H1 (cell line): ENCODE measurements at regions not wholly inside any gene's neighbourhood (a gene's known extent, or its start where the extent isn't known, plus 50 kb on each side); places are given as distances from the start of the nearest gene placed in this dataset.

Experiments
- CTCF ChIA-PET: fragments of 300-600 bp; sonication (Branson Sonifier 250); formaldehyde crosslinking; loops from one replicate; lab custom pipeline; 2021; ENCODE audit not compliant: partially characterized antibody; lab: Charles Lee
- POLR2A ChIA-PET: fragments of 300-600 bp; sonication (Branson Sonifier 250); formaldehyde crosslinking; loops from one replicate; lab custom pipeline; 2021; ENCODE audit warnings: inconsistent platforms; ENCODE audit not compliant: partially characterized antibody; lab: Charles Lee
- DNase-seq, 2 experiments: peaks; one replicate each; pipeline versions ENCODE4 v3.0.0 to v3.0.0-alpha.2; 2010 to 2022; ENCODE audit warnings: low spot score in 2 of 2, low read depth in 1 of 2, mixed read lengths in 1 of 2
- FAIRE-seq: peaks from 2 replicates; lab custom pipeline; 2011; peaks lifted over from hg19 to GRCh38; lab: Jason Lieb, UNC
- H2AFZ ChIP-seq: 2 replicates; pipeline ENCODE4 v1.8.1; 2012; ENCODE audit warnings: low read length, inconsistent platforms
- H2AK5ac ChIP-seq: 2 replicates; pipeline ENCODE4 v1.6.1; 2013; ENCODE audit warnings: low read depth, low read length
- H2BK120ac ChIP-seq: replicated peaks from 2 replicates; pipeline ENCODE3; 2013; ENCODE audit warnings: low read depth, low read length, inconsistent platforms
- H2BK12ac ChIP-seq: 2 replicates; pipeline ENCODE4 v1.6.1; 2013; ENCODE audit warnings: low read depth, low read length
- H2BK15ac ChIP-seq: 2 replicates; pipeline ENCODE4 v1.6.1; 2013; ENCODE audit warnings: low read length
- H2BK20ac ChIP-seq: 2 replicates; pipeline ENCODE4 v1.6.1; 2013; ENCODE audit warnings: low read length
- H2BK5ac ChIP-seq: 2 replicates; pipeline ENCODE4 v1.6.1; 2013; ENCODE audit warnings: low read depth, low read length
- H3K14ac ChIP-seq: 2 replicates; pipeline ENCODE4 v1.6.1; 2013; ENCODE audit warnings: inconsistent platforms; ENCODE audit not compliant: insufficient read length
- H3K18ac ChIP-seq: 2 replicates; pipeline ENCODE4 v1.6.1; 2013; ENCODE audit warnings: low read length; ENCODE audit errors: extremely low read depth
- H3K23ac ChIP-seq: 2 replicates; pipeline ENCODE4 v1.6.1; 2013; ENCODE audit warnings: inconsistent platforms; ENCODE audit not compliant: insufficient read length
- H3K23me2 ChIP-seq: 2 replicates; pipeline ENCODE4 v1.6.1; 2013; ENCODE audit warnings: low read depth, low read length
- H3K27ac ChIP-seq: 2 replicates; pipeline ENCODE4 v1.6.1; 2011; ENCODE audit warnings: low read depth, low read length, inconsistent platforms
- H3K27me3 ChIP-seq, 4 experiments: replicated peaks in 1 of 4; 1 replicate in 1 of 4; 2 replicates in 3 of 4; pipeline versions ENCODE4 v1.6.1 to v1.8.1; 2011 to 2013; ENCODE audit warnings: low read length in 3 of 4, mild to moderate bottlenecking in 3 of 4, inconsistent platforms in 2 of 4, mixed read lengths in 2 of 4, moderate library complexity in 1 of 4; ENCODE audit not compliant: control insufficient read depth in 3 of 4, insufficient read depth in 3 of 4; ENCODE audit errors: extremely low read depth in 1 of 4
- H3K36me3 ChIP-seq, 4 experiments: 2 replicates each; pipeline versions ENCODE4 v1.6.1 to v1.8.1; 2011 to 2013; ENCODE audit warnings: mild to moderate bottlenecking in 4 of 4, low read length in 3 of 4, moderate library complexity in 2 of 4, control low read depth in 1 of 4, inconsistent platforms in 1 of 4; ENCODE audit not compliant: insufficient read depth in 4 of 4, control insufficient read depth in 2 of 4
- H3K4ac ChIP-seq: replicated peaks from 2 replicates; pipeline ENCODE3; 2013; ENCODE audit warnings: low read length, low read depth, mixed read lengths, inconsistent platforms; ENCODE audit not compliant: insufficient read length
- H3K4me1 ChIP-seq, 4 experiments: replicated peaks in 1 of 4; 1 replicate in 1 of 4; 2 replicates in 3 of 4; pipeline versions ENCODE4 v1.6.1 to v1.8.1; 2011 to 2013; ENCODE audit warnings: low read length in 3 of 4, inconsistent platforms in 2 of 4, mixed read lengths in 1 of 4; ENCODE audit not compliant: insufficient read depth in 4 of 4, control insufficient read depth in 3 of 4
- H3K4me2 ChIP-seq, 2 experiments: 2 replicates each; pipeline versions ENCODE4 v1.6.1 to v1.8.1; 2011 to 2013; ENCODE audit warnings: low read depth in 2 of 2, low read length in 2 of 2, control low read depth in 1 of 2, inconsistent platforms in 1 of 2, mild to moderate bottlenecking in 1 of 2; ENCODE audit not compliant: insufficient read depth in 1 of 2
- H3K4me3 ChIP-seq, 4 experiments: fragments of 200-600, 300-600 bp in 1 of 4; sonication (generic), shearing (Covaris generic), sonication (Bioruptor Twin) in 1 of 4; 2 replicates each; pipeline versions ENCODE4 v1.5.1 to v1.8.1; 2011 to 2016; ENCODE audit warnings: low read length in 4 of 4, low read depth in 3 of 4, control low read depth in 2 of 4, inconsistent platforms in 2 of 4, mild to moderate bottlenecking in 2 of 4, mixed read lengths in 1 of 4, moderate library complexity in 1 of 4; ENCODE audit not compliant: insufficient read depth in 2 of 4; ENCODE audit errors: extremely low read depth in 1 of 4
- H3K56ac ChIP-seq: replicated peaks from 2 replicates; pipeline ENCODE3; 2013; ENCODE audit warnings: low read depth, mild to moderate bottlenecking, mixed read lengths, low read length, inconsistent platforms; ENCODE audit not compliant: insufficient read length
- H3K79me1 ChIP-seq: 2 replicates; pipeline ENCODE4 v1.6.1; 2013; ENCODE audit warnings: low read depth, low read length, control low read depth
- H3K79me2 ChIP-seq, 2 experiments: 2 replicates each; pipeline versions ENCODE4 v1.6.1 to v1.8.1; 2012 to 2013; ENCODE audit warnings: low read length in 2 of 2, mild to moderate bottlenecking in 2 of 2, inconsistent platforms in 1 of 2; ENCODE audit not compliant: insufficient read depth in 2 of 2, control insufficient read depth in 1 of 2
- H3K9ac ChIP-seq, 4 experiments: replicated peaks in 1 of 4; 1 replicate in 1 of 4; 2 replicates in 3 of 4; pipeline versions ENCODE4 v1.6.1 to v1.8.1; 2011 to 2013; ENCODE audit warnings: low read depth in 3 of 4, low read length in 3 of 4, control low read depth in 2 of 4, mild to moderate bottlenecking in 2 of 4, moderate library complexity in 2 of 4, inconsistent platforms in 1 of 4; ENCODE audit errors: extremely low read depth in 1 of 4
- H3K9me3 ChIP-seq, 2 experiments: 2 replicates each; pipeline versions ENCODE4 v1.6.1 to v1.8.1; 2012 to 2013; ENCODE audit warnings: mild to moderate bottlenecking in 2 of 2, moderate library complexity in 2 of 2, control low read depth in 1 of 2, inconsistent platforms in 1 of 2, low read depth in 1 of 2, low read length in 1 of 2, mixed read lengths in 1 of 2; ENCODE audit not compliant: insufficient read depth in 2 of 2
- H4K20me1 ChIP-seq, 2 experiments: replicated peaks in 1 of 2; 2 replicates each; pipeline versions ENCODE3 to v1.8.1; 2011 to 2013; ENCODE audit warnings: inconsistent platforms in 2 of 2, low read length in 2 of 2, mild to moderate bottlenecking in 1 of 2; ENCODE audit not compliant: insufficient read depth in 2 of 2, control insufficient read depth in 1 of 2
- H4K5ac ChIP-seq: 2 replicates; pipeline ENCODE4 v1.6.1; 2013; ENCODE audit warnings: low read length, low read depth, mixed read lengths, inconsistent platforms; ENCODE audit not compliant: insufficient read length
- H4K8ac ChIP-seq: 2 replicates; pipeline ENCODE4 v1.8.0; 2013; ENCODE audit warnings: mild to moderate bottlenecking, moderate library complexity, low read length, inconsistent platforms; ENCODE audit not compliant: insufficient read depth; ENCODE audit errors: extremely low read depth
- H4K91ac ChIP-seq: replicated peaks from 2 replicates; pipeline ENCODE3; 2013; ENCODE audit warnings: low read length, mixed read lengths, inconsistent platforms; ENCODE audit not compliant: insufficient read length
- BACH1 ChIP-seq: IDR thresholded peaks from 2 replicates; pipeline ENCODE4 v1.6.1; 2012; ENCODE audit warnings: low read length, improper control_type of control experiment
- EP300 ChIP-seq, 2 experiments: IDR thresholded peaks; 1 replicate in 1 of 2; 2 replicates in 1 of 2; pipeline ENCODE4 v1.6.1; 2011 to 2012; ENCODE audit warnings: low read depth in 2 of 2, low read length in 2 of 2, mild to moderate bottlenecking in 2 of 2, borderline replicate concordance in 1 of 2, inconsistent platforms in 1 of 2, moderate library complexity in 1 of 2
- FOSL1 ChIP-seq: IDR thresholded peaks from 2 replicates; pipeline ENCODE4 v1.6.1; 2011; ENCODE audit warnings: mild to moderate bottlenecking, low read depth, low read length, moderate library complexity; ENCODE audit not compliant: insufficient read depth
- JUN ChIP-seq: IDR thresholded peaks from 2 replicates; pipeline ENCODE4 v1.6.1; 2011; ENCODE audit warnings: low read depth, mild to moderate bottlenecking, improper control_type of control experiment, low read length
- JUND ChIP-seq: IDR thresholded peaks from 2 replicates; pipeline ENCODE4 v1.6.1; 2011; ENCODE audit warnings: mild to moderate bottlenecking, improper control_type of control experiment, low read length
- MAFK ChIP-seq: IDR thresholded peaks from 2 replicates; pipeline ENCODE4 v1.6.1; 2012; ENCODE audit warnings: low read depth, mild to moderate bottlenecking, improper control_type of control experiment, low read length
- NANOG ChIP-seq: IDR thresholded peaks from 2 replicates; pipeline ENCODE4 v1.6.1; 2011; ENCODE audit warnings: low read length, low read depth, mild to moderate bottlenecking, inconsistent platforms; ENCODE audit not compliant: insufficient read depth, poor library complexity, severe bottlenecking
- RAD21 ChIP-seq, 2 experiments: IDR thresholded peaks in 1 of 2; conservative IDR thresholded peaks in 1 of 2; 2 replicates each; pipeline ENCODE4 v1.6.1; 2011; ENCODE audit warnings: low read depth in 2 of 2, low read length in 2 of 2, improper control_type of control experiment in 1 of 2, inconsistent platforms in 1 of 2, mild to moderate bottlenecking in 1 of 2, moderate library complexity in 1 of 2
- RBBP5 ChIP-seq: IDR thresholded peaks from 2 replicates; pipeline ENCODE4 v1.7.1; 2012; ENCODE audit warnings: low read depth, mild to moderate bottlenecking, inconsistent platforms, low read length, moderate library complexity, borderline replicate concordance
- SAP30 ChIP-seq: fragments of 300-600 bp; sonication (generic); IDR thresholded peaks from 2 replicates; pipeline ENCODE4 v1.7.1; 2012; ENCODE audit warnings: low read length, moderate library complexity, mild to moderate bottlenecking, inconsistent platforms; ENCODE audit not compliant: insufficient read depth, insufficient replicate concordance
- SP2 ChIP-seq: IDR thresholded peaks from 2 replicates; pipeline ENCODE4 v1.6.1; 2012; ENCODE audit warnings: mild to moderate bottlenecking, low read length, inconsistent platforms
- YY1 ChIP-seq: IDR thresholded peaks from 2 replicates; pipeline ENCODE4 v1.6.1; 2011; ENCODE audit warnings: low read depth, mild to moderate bottlenecking, low read length
- WGBS, 2 experiments: shearing (Covaris generic) in 1 of 2; methylation state at CpG; one replicate each; pipeline versions ENCODE4 v1.1.6 to v1.1.7; 2013 to 2015; ENCODE audit warnings: low lambda C conversion rate in 2 of 2, mixed read lengths in 2 of 2, inconsistent platforms in 1 of 2, low coverage in 1 of 2, missing lambda C conversion rate in 1 of 2; ENCODE audit not compliant: insufficient replicate concordance in 2 of 2, insufficient coverage in 1 of 2, insufficient read length in 1 of 2; ENCODE audit errors: extremely low coverage in 1 of 2, missing lambda C conversion rate in 1 of 2; 5-methylcytosine and 5-hydroxymethylcytosine counted together
- TF ChIP-seq, protein P1 (sequence below): IDR thresholded peaks from 2 replicates; pipeline ENCODE4 v1.6.1; 2012; ENCODE audit warnings: inconsistent platforms

DNA sequence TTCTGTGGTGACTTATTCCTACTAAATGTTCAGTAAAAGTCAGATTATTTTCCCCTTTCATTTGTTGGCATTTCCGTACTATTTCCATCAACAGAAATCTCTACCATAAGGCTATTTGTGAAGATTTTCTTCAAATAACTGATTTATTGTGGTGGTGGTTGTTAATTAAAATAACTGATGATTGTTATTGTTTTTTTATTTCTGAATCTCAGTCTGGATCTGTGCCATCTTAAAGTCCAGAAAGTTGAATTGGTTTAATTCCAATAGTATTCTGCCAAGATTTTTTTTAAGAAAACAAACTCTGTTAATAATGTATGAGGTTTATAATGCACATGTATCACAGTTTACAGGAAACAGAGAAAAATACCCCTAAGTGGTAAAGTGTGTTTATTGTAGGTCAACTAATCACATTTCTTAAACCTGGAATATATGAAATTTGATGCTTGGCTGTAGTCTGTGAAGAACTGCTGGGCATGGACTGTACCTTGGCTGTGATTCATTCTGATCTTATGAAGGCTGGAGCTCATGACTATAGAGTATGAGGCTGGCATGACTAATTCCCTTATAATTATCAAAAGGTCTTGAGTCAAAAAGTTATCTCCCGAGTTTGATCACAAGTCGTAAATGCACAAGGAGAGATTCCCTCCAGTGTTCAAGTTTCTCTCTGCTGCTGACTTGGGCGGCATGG lies 134.2 kb upstream of the RND3 start:
- no peaks in the 10 kb centered on the region for H3K27me3 ChIP-seq
- ChIA-PET CTCF (no interaction called here), POLR2A (no interaction called here)
- no peak overlapping the region for H4K91ac ChIP-seq
- no peak overlapping the region for H2AK5ac ChIP-seq
- H3K36me3 ChIP-seq = no peaks in the 10 kb centered on the region
- H4K8ac ChIP-seq = no peak overlapping the region
- H2AFZ ChIP-seq = no peak overlapping the region
- no peak overlapping the region for H3K4me2 ChIP-seq
- no peaks in the 10 kb centered on the region for H3K79me2 ChIP-seq
- no peak overlapping the region for H3K4ac ChIP-seq
- H4K5ac ChIP-seq = no peak overlapping the region
- H2BK20ac ChIP-seq = no peak overlapping the region
- no peaks in the 10 kb centered on the region for H3K79me1 ChIP-seq
- no peak for DNase-seq
- no peak overlapping the region for H2BK5ac ChIP-seq
- H3K4me3 ChIP-seq = no peak overlapping the region
- no peak overlapping the region for H3K14ac ChIP-seq
- H3K4me1 ChIP-seq = peaks cover 0 to 3% (median 0%) of the 10 kb centered on the region in 4 experiments; a peak in 1 of 7 replicates
- H3K9ac ChIP-seq = no peak overlapping the region
- no peaks in the 10 kb centered on the region for H4K20me1 ChIP-seq
- no peak overlapping the region for H2BK12ac ChIP-seq
- 92% methylated on average over 4 of the region's 4 CpGs; no CpG with 5 or more reads in 1 of the 2 experiments for WGBS, 2 experiments
- H3K18ac ChIP-seq = no peak overlapping the region
- no peak overlapping the region for H3K23ac ChIP-seq
- no peak overlapping the region for H2BK15ac ChIP-seq
- no peak for FAIRE-seq
- no peak overlapping the region for H2BK120ac ChIP-seq
- no peaks in the 10 kb centered on the region for H3K23me2 ChIP-seq
- H3K9me3 ChIP-seq = no peaks in the 10 kb centered on the region
- H3K27ac ChIP-seq = no peak overlapping the region
- no peak overlapping the region for H3K56ac ChIP-seq
- no peak for TF ChIP-seq RBBP5
- TF ChIP-seq SP2 = no peak
- no peak for TF ChIP-seq SAP30
- no peak for TF ChIP-seq MAFK
- TF ChIP-seq FOSL1 = no peak
- TF ChIP-seq BACH1 = no peak
- no peak for TF ChIP-seq RAD21 (IDR thresholded peaks at IDR 0.05 in 1 of 2, conservative IDR thresholded peaks at IDR 0.05 in 1 of 2; ENCODE audit: low read depth in 2 of 2, low read length in 2 of 2)
- no peak for TF ChIP-seq NANOG
- TF ChIP-seq YY1 = no peak
- no peak for TF ChIP-seq JUN
- TF ChIP-seq, protein P1, sequence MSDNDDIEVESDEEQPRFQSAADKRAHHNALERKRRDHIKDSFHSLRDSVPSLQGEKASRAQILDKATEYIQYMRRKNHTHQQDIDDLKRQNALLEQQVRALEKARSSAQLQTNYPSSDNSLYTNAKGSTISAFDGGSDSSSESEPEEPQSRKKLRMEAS = no peak
- TF ChIP-seq JUND = no peak
- TF ChIP-seq EP300 (IDR thresholded peaks at IDR 0.05; ENCODE audit: borderline replicate concordance in 1 of 2, low read depth in 2 of 2, low read length in 2 of 2) = no peak
